Activated T-helper 1 cell treated with anti-CD3 and anti-CD28 coated beads, Interleukin-12 subunit alpha, Interleukin-12 subunit beta, Interleukin-2, Interleukin-4 antibody, amounts not matched to agents 30 ng/mL and 10 ng/mL and 1 ng/mL, durations not matched to agents 14 hours and 24 hours and 36 hours (primary cell): ENCODE measurements at regions not wholly inside any gene's neighbourhood (a gene's known extent, or its start where the extent isn't known, plus 50 kb on each side); places are given as distances from the start of the nearest gene placed in this dataset.
"Not testable (repeated sequence)": the region's sequence is repeated elsewhere in the genome, so short reads cannot be mapped to it uniquely, and the experiment has no call there.

Experiments used
- DNase-seq: peaks from one replicate; pipeline ENCODE4 v3.0.0; 2021; ENCODE audit warnings: low spot score
- H3K27ac Mint-ChIP-seq: one replicate; pipeline ENCODE4 v1.8.0; 2021; ENCODE audit warnings: mild to moderate bottlenecking, mixed read lengths
- H3K27me3 Mint-ChIP-seq: one replicate; pipeline ENCODE4 v1.8.0; 2022; ENCODE audit warnings: mild to moderate bottlenecking, moderate library complexity, mixed read lengths; ENCODE audit not compliant: insufficient read depth
- H3K36me3 Mint-ChIP-seq: one replicate; pipeline ENCODE4 v1.8.0; 2021; ENCODE audit warnings: low read depth, mixed read lengths
- H3K4me1 Mint-ChIP-seq: one replicate; pipeline ENCODE4 v1.8.0; 2021; ENCODE audit warnings: low read depth, mixed read lengths
- H3K4me3 Mint-ChIP-seq: one replicate; pipeline ENCODE4 v1.8.0; 2021; ENCODE audit warnings: mild to moderate bottlenecking, moderate library complexity, mixed read lengths
- H3K9me3 Mint-ChIP-seq: one replicate; pipeline ENCODE4 v1.8.0; 2021; ENCODE audit warnings: mixed read lengths
- intact Hi-C: fragments of 100-400 bp; cut with micrococcal nuclease; formaldehyde crosslinking; loops from one replicate; pipeline ENCODE4 v1.15.1; 2024

GRCh38 chr20:28619956-28620651 lies 2637.4 kb upstream of the DEFB115 start:
- H3K4me3 Mint-ChIP-seq, DNase-seq, intact Hi-C loops, H3K27me3 Mint-ChIP-seq, H3K27ac Mint-ChIP-seq, H3K36me3 Mint-ChIP-seq, H3K4me1 Mint-ChIP-seq: not testable (repeated sequence)
- peaks cover 41% of the 10 kb centered on the region for H3K9me3 Mint-ChIP-seq

DNA sequence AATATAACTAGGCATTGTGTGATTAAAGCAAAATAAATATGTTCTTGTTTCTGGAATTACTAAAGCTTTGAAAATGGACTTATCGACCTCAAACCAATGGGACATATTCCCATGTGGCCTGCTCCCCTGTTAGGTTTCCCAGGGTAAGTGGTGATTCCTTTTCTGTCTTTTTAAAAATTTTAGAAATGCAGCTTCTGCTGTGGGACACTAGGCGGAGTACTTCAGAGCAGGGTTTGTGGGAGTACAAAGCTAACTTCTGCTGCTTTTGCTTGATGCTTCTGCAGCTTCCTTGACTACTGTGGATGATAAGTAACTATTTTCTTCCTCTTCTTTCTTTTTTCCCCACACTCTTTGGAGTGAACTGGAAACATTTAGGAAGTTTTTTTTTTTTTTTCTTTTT lies 2632.4 kb upstream of the DEFB115 start:
- H3K4me3 Mint-ChIP-seq, H3K4me1 Mint-ChIP-seq, H3K27ac Mint-ChIP-seq, intact Hi-C loops, DNase-seq, H3K36me3 Mint-ChIP-seq, H3K27me3 Mint-ChIP-seq: not testable (repeated sequence)
- peaks cover 39% of the 10 kb centered on the region for H3K9me3 Mint-ChIP-seq

GRCh38 chr20:28640831-28641230 lies 2616.6 kb upstream of the DEFB115 start:
- H3K4me3 Mint-ChIP-seq, intact Hi-C loops, H3K36me3 Mint-ChIP-seq, H3K27ac Mint-ChIP-seq, DNase-seq, H3K4me1 Mint-ChIP-seq, H3K27me3 Mint-ChIP-seq: not testable (repeated sequence)
- peaks cover 38% of the 10 kb centered on the region for H3K9me3 Mint-ChIP-seq
